Inflammatory macrophage treated with lipopolysaccharide for 4 hours (primary cell): ENCODE measurements at regions not wholly inside any gene's neighbourhood (a gene's known extent, or its start where the extent isn't known, plus 50 kb on each side); places are given as distances from the start of the nearest gene placed in this dataset.
"Not testable (repeated sequence)": the region's sequence is repeated elsewhere in the genome, so short reads cannot be mapped to it uniquely, and the experiment has no call there.

ENCODE experiments used
- DNase-seq: peaks from one replicate; pipeline ENCODE4 v3.0.0-alpha.2; 2020

- peak; percentile 56 for DNase-seq
Measured at GRCh38 chr6:18595774-18596530, 208.8 kb downstream of the RNF144B start.

GRCh38 chr6:18596531-18596835 lies 209.3 kb downstream of the RNF144B start:
- no peak for DNase-seq

- no peak for DNase-seq
Measured at GRCh38 chr6:18598551-18599264, 211.6 kb downstream of the RNF144B start.

GRCh38 chr6:18600255-18600654 lies 213.1 kb downstream of the RNF144B start:
- no peak for DNase-seq

- DNase-seq = no peak
Measured at GRCh38 chr6:18601516-18602020, 214.4 kb downstream of the RNF144B start.

GRCh38 chr6:18602931-18603330 lies 215.8 kb downstream of the RNF144B start:
- no peak for DNase-seq

- DNase-seq = no peak
Measured at GRCh38 chr6:18603361-18603760, 216.2 kb downstream of the RNF144B start.

- DNase-seq = no peak
Measured at GRCh38 chr6:18605841-18606240, 218.7 kb downstream of the RNF144B start.

- DNase-seq = no peak
Measured at GRCh38 chr6:18609715-18610114, 222.6 kb downstream of the RNF144B start.

GRCh38 chr6:18613319-18613925 lies 226.3 kb downstream of the RNF144B start:
- no peak for DNase-seq

- no peak for DNase-seq
Measured at GRCh38 chr6:18629571-18629970, 242.4 kb downstream of the RNF144B start.

- DNase-seq = peak; percentile 4
Measured at GRCh38 chr6:18632670-18633410, 245.7 kb downstream of the RNF144B start.

- no peak for DNase-seq
Measured at GRCh38 chr6:18634912-18635311, 247.8 kb downstream of the RNF144B start.

GRCh38 chr6:18640134-18640533 lies 253.0 kb downstream of the RNF144B start:
- DNase-seq = no peak

- DNase-seq = no peak
Measured at GRCh38 chr6:18640754-18641153, 253.6 kb downstream of the RNF144B start.

GRCh38 chr6:18654821-18655220 lies 267.7 kb downstream of the RNF144B start:
- DNase-seq = no peak

- no peak for DNase-seq
Measured at GRCh38 chr6:18656506-18656905, 269.4 kb downstream of the RNF144B start.

- not testable (repeated sequence) for DNase-seq
Measured at GRCh38 chr6:18659994-18660393, 272.8 kb downstream of the RNF144B start.

- DNase-seq = no peak
Measured at GRCh38 chr6:18663011-18663410, 275.9 kb downstream of the RNF144B start.

- no peak for DNase-seq
Measured at GRCh38 chr6:18664401-18664800, 277.3 kb downstream of the RNF144B start.

- DNase-seq = no peak
Measured at GRCh38 chr6:18667612-18668011, 280.5 kb downstream of the RNF144B start.

GRCh38 chr6:18668994-18669393 lies 281.8 kb downstream of the RNF144B start:
- DNase-seq = no peak

GRCh38 chr6:18672852-18673251 lies 285.7 kb downstream of the RNF144B start:
- no peak for DNase-seq
